ENCODE measurements at regions not wholly inside any gene's neighbourhood (a gene's known extent, or its start where the extent isn't known, plus 50 kb on each side); places are given as distances from the start of the nearest gene placed in this dataset.
A peak's percentile ranks its signal among the peaks of the same experiment; 100 is the strongest.

DNA sequence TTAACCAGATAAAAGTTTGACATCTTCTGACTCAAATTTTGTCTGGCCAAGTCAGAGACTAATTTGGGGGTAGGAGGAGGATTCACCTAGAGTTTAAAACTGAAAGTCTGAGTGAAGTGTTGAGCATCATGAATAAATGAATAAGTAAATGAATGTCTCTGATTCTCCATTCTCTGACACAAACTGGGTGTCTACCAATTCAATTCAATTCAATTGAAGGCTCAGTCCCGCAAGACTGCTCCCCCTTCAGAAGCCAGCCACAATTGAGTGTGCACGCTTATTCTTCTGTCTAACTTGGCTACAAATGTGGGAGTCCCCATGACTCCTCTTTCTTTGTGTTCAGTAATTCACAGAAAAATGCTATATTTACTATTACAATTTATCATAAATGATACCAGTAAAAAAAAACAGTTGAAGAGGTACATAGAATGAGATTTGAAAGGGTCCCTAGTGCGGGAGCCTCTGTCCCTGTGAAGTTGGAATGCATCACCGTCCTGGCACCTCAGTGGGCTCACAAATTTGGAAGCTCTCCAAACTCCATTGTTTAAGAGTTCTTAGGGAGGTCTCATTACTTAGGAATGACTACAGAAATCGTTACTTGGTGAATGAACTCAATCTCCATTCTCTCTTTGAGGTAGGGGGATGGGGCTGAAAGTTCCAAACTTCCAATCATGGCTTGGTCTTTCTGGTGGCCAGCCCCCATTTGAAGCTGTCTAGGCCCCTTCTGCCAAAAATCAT, 243.7 kb upstream of the PHYHIPL start:
- no peak for DNase-seq (ENCODE audit: low spot score)

DNA sequence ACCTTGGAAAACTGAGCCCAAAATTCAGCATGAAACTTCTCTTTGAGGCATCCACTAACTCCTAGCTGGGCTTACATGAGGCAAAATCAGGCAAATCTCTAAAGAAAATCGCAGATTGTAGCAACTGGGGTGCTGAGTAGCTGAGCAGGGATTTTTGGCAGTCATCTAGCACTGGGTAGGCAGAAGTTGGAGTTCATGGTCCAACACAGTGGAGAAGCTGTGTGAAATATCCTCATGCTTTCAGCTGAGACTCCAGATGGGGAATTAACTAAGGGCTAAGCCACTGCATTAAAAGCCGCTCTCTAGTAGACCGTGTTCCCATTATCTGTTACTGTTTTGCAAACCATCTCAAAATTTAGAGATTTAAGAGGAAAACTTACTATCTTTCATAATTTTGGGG, 240.1 kb upstream of the PHYHIPL start:
- no peak for DNase-seq (ENCODE audit: low spot score)

DNA sequence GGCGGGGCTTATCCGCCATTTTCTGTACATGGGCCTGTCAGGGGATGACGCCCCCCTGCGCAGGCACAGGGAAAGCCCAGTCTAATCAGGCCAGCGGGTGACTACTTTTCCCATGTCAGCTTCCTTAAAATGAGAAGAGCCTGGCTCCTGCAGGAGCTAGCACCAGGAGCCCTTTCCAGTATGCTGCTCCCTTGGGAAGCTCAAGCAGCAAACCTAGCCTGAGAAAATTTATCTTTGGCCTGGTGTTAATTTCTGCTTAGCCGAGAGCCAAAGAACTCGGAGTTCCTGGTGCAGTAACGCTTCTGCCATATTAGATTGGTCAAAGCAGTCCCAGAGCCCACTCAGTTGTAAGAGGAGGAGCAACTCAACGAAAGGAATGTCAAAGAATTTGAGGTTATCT, 239.0 kb upstream of the PHYHIPL start:
- DNase-seq (ENCODE audit: low spot score), result no peak

DNA sequence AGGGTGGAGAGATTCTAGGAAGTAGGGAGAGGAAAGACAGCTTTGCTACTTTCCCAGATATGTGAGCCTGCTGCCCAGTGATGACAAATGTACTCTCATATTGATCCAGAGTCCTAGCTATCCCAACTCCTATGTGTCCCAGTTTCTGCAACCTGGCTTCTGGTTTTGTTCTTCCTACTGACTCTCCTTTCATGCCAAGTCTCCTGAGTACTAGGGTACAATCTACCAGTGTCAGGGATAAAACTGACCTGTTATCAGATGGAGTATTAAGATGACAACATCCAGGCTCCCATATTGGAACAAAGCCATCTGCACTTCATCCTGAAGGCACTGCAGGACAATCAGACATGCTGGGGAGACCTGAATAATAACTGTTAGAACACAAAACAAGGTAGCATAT, 233.7 kb upstream of the PHYHIPL start:
- DNase-seq (ENCODE audit: low spot score), result no peak

DNA sequence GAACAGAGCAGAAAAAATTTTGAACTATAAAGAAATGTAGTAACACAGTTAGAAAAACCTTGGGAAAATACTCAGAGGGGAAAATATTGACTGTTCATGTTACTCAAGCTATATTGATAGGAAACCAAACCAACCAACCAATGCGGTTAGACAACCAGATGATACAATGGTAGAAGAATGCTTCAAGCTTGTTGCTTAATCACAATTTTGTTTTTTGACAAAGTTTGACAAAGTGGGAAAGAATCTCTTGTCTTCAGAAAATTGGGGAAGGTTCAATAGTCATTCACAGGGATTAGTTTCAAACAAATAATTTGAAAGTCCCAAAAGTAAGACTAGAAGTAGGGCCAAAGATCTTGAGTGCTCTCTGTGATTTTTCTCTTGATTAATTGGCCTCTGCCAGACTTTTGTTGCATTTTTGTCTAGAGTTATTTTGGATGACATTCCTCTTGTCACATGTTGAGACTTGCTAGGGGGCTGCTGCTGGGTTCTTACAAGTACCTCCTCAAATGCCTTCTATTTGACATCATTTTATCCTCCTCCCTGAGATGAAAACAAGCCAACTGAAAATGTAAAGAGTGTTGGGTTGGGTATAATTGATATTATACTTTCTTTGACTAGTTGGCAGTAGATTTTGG, 233.1 kb upstream of the PHYHIPL start:
- peak; percentile 35 for DNase-seq (ENCODE audit: low spot score)

DNA sequence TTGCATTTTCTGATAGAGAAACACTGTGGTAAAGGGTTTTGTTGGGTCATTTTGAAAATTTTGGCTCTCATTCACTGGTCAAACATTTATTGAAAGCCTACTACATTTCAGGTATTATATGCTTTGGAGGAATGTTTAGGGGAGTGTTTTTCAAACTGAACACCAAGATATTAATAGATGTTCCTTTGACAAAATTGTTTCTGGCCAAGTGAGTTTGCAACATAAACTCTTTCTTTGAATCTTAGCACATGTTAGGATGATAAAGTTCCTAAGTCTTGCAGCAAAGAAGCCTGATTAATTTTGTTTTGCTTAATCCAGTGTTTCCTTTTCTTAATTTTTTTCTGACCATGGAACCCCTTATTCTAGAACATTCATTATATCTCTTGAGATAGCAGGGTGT, 232.5 kb upstream of the PHYHIPL start:
- no peak for DNase-seq (ENCODE audit: low spot score)

DNA sequence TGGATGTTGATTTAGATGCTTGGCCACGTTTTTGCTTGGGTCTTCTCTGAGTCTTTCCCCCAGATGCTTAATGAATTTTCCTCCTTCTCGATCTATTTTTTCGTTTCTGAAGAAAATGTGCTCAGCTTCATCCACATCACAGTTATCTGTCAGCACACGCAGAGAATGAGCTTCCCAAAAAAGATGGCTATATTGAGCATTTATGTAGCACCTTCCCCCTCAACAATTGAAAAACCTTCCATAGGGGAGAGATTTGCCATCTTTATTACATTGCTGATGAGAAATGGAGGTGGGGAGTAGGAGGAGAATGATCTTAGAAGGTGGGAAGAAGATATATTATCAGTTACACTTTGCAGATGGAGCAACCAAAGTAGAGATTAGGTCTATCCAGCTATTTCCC, 228.1 kb upstream of the PHYHIPL start:
- DNase-seq (ENCODE audit: low spot score), result no peak

DNA sequence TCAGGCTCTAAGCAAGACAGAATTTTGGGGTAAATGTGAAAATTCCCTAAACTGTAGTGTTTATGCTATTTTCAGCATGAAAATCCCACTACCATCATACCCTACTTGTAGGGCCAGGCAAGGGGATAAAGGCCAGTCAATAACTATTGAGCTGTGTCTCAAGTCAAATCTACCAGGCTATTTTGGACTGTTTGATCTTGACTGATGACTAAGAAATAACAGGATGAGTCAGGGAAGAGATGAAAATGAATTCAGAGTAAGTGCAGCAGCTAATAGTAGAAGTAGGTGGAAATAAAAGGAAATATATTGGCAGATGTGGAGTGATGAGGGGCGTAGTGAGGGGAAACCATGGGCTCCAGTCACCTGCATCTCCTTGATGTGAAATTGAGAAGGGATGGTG, 225.8 kb upstream of the PHYHIPL start:
- DNase-seq (ENCODE audit: low spot score), result peak; percentile 36

DNA sequence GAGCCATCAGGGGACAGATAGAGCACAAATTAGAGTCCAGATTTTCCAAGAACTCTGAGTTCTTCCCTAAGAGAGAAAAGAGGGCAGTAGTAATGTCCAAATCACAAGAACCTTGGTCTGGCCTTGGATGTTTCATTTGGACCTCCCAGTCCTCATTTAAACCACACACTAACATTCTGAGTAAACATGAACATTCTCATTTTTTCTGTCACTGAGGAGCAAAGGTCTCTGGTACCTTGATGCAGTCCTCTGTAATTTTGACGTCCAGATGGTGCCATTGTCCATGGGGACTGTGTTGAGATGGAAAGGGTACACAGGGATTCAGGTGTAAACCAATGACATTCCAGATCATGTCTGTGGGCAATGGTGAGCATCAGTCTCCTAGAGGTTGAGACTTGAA, 225.4 kb upstream of the PHYHIPL start:
- DNase-seq (ENCODE audit: low spot score), result no peak

DNA sequence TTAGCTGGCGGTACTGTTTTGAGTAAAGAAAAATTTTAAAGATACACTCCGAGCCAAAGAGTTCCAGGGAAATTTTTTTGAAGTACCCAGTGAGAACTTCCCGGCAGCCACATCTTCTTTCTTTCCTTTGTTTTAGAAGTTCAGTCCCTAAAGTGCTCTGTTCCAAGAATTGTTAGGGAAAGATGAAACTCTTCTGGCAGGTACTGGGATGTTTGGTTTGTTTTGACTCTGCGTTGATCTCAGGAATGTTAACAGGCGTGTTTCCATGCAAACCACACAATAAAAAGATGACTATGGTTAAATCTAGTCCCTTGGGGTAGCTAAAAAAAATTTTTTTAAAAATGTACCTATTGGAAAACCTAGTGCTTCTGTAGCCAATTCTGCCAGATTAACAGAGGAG, 224.7 kb upstream of the PHYHIPL start:
- peak; percentile 67 for DNase-seq (ENCODE audit: low spot score)

DNA sequence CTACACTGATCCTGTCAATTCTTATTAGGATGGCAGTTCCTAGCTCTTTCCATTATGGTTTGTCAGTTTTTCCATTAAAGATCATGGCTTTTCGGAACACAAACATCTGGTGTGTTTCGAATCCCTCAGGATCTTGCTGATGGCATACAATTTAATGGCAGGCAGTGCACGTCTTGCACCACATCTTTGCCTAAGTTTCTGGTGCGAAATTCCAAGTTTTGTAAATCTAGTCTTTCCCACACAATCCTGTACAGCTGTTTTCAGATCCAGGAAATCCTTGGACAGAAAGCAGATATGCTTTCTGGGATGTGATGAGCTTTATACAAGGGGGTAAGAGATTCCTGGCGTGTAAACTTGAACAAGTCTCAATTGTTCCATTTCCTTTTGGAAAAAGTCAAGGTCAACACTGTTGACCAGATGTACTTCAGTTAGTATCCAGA, 224.3 kb upstream of the PHYHIPL start:
- peak; percentile 32 for DNase-seq (ENCODE audit: low spot score)

DNA sequence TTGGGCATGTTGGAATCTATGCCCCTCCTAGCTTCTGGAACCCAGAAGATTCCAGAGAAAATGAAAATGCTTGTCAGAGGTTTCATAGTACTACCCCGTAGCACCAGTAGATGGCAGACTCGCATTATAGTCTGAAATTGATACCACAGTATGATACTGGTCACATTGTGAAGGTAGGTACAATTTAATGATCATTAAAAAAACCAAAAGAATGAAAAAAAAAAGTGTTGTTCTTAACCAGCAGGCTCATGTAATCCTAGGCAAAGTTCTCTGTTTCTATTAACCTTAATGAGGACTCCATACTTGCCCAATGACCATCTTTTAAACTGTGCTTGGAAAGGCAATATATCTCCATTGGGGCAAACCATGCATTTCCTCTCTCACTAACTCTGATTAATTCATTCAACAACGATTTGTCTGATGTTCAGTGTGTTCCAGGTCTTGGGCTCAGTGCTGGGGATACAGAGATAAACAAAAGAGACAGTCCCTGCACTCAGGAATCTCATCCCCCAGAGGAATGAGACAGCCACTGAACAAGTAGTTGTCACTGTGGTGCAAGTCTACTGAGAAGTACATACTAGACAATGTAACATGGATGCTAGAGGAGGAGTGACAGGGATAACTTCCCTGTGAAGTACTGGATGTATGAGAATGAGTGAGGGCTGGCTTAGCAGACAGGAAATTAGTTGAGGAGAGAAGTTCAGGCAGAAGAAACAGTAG, 223.5 kb upstream of the PHYHIPL start:
- DNase-seq (ENCODE audit: low spot score), result peak; percentile 38

DNA sequence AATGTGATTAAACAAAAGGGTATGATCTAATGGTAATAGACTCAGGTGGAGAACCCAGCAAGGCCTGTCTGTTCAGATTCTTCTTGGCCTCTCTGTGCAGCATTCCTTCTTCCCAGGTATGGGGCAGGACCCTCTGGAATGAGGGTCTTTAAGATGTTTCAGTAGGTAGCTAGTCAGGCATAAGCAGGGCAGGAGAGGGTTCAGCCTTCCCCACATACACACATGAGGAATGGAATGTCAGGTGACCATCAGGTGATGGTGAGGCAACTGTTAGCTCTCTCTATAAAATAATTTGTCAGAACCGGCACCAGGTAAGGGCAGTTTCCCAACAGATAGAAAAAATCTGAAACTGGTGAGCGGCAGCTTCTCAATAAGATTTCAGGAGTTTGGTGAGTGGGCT, 222.3 kb upstream of the PHYHIPL start:
- DNase-seq (ENCODE audit: low spot score), result no peak

DNA sequence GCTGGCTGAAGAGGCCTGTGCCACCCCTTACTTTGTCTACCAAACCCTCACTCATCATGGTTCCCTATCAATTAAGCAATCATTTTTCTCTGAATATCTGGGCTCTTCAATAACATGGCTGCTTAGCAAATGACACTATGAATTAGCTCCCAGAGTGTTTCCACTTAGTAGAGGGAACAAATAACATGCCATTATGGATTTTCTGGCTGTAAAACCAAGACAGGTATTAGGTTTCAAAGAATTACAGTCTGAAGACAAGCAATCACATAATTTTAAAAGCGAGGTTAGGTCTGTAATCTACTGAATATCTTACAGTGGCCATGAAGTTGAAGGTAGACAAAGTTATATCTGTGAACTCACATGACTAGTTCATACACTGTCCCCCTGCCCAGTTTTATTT, 220.8 kb upstream of the PHYHIPL start:
- DNase-seq (ENCODE audit: low spot score), result no peak

DNA sequence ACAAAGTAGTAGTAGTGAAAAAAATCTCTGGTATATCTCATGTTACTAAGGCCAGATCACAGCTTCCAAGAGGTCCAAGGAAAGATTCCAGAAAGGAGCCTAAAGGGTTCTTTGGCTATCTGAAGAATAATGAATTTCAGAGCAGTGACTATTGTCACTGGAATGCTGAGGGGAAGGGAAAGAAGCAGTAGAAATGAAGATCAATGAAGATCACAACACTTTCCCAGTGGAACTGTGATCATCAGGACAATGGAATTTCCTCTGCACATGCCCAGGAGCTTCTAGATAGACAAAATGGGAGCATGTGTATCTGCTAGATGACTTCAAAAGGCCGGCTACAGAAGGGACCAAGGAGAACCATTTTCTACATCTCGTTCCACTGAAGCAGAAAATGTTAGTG, 219.5 kb upstream of the PHYHIPL start:
- DNase-seq (ENCODE audit: low spot score), result peak; percentile 59

DNA sequence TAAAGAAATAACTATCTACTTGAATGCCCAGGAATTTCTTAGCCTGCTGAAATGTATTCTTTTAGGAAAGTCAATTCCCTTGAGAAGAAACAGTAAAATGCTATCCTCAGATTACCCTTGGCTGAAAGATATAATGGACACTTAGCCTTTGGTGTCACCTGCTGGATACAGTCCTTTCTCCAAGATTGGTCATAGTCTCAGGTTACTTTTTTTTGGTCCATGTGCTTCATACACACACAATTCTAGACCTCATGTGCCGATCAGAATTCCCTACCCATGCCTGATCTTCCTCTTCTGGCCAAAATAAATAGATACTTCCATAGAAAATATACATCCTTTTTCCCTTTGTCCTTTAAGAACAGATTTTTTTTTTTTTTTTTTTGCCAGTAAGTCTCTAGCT, 218.9 kb upstream of the PHYHIPL start:
- no peak for DNase-seq (ENCODE audit: low spot score)

DNA sequence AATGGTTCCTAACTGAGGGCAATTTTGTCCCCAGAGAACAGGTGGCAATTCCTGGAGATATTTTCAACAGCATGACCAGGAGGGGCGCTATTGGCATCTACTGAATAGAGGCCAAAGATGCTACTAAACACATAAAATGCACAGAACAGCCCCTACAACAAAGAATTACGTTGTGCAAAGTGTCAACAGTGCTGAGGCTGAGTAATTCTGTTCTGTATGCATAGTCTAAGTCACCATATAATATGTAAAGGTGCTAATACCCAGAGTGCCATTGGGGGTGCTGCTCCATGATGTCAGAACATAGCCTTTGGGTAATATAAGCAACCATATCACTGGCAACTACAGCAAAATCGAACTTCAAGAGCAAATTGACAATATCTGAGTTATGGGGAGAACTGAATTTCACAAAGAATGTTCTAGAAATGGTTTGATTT, 213.3 kb upstream of the PHYHIPL start:
- no peak for DNase-seq (ENCODE audit: low spot score)

DNA sequence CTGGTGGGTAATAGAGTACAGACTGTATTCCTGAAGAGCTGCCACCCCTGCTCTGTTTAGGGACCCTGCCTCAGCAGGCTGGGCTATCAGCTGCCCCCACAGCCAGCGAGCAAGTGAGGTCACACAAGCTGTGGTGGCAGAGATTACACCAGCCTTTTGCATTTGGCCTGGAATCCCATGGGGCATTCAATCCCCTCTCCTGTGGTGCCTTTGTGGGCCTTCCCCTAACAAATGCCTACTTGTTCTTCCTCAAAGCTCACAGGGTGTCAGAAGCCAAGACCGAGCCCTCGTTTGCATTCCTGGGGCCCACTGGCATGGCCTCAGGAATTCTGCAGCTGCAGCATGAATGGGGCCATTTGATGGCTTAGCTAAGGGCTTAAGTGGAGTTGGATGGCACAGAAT, 212.7 kb upstream of the PHYHIPL start:
- no peak for DNase-seq (ENCODE audit: low spot score)

DNA sequence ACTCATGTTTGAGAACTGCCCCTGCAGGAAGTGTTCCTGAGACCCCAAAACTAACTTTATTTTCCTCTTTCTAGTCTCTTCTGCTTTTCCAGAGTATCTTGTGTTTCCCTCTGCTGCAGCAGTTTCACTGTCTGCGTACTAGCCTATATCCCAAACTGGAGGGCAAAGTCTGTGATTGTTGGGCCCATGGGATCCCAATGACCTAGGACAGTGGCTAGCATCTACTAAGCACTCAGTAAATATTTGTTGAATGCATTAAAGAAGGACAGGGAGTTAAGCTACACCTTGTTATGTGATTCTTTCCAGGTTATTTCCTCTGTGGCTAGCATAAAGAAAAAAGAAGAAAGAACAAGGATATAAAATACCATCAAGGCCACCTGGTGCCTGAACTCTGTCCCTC, 210.6 kb upstream of the PHYHIPL start:
- no peak for DNase-seq (ENCODE audit: low spot score)

DNA sequence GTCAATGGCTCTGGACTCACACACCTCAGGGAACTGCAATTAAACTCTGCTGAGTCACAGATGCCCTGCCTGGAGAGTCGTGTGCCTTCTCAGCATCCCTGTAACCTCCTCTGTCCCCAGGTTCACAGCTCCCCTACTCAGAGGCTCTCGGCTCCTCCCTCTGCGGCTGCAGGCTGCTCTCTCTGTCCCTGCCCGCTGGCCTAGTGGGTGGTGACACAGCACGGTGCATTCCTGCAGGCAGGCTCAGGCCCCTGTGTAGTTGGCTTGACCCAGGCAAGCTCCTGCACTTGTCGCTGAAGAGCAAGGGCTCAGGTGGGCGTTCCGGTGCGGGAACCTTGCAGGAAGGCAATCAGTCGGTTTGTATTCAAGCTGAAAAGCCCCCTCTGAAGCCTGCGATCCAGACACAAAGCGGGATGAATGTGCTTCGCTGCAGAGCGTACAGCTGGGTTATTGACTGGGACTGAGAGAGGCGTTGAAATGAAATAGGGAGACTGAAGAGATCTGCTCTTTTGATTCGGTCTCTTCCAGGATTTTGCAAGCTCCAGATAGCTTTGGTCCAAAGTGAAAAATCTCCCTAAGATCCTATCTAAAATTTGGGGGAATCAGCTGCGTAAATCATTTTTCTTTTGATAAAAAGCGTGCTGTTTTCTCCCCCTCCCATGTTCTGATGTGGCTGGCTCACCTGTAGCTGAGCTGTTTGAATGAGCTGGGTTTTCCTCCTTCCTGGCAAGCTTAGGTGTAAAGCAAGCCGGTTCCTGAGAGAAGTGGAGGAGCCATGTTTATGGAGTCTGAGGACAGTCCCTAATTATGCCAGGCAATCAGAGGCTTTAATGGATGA, 208.7 kb upstream of the PHYHIPL start:
- DNase-seq (ENCODE audit: low spot score), result peak; percentile 52

DNA sequence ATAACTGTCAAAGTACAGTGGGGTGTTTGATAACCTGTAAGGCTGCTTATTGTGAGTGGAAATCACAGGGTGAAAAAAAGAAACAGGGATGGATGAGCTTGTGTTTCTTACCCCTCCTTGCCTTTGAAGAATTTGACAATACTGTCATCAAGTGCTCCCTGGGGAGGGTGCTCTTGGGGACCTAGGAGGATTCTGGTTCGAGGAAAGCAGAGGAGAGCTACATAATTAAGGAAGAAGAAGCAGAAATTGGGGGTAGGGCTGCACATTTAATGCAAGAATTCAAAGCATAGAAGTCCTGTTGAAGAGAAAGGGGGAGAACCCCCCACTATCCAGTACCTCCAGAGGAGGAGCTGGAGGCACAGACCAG, 208.1 kb upstream of the PHYHIPL start:
- DNase-seq (ENCODE audit: low spot score), result no peak

DNA sequence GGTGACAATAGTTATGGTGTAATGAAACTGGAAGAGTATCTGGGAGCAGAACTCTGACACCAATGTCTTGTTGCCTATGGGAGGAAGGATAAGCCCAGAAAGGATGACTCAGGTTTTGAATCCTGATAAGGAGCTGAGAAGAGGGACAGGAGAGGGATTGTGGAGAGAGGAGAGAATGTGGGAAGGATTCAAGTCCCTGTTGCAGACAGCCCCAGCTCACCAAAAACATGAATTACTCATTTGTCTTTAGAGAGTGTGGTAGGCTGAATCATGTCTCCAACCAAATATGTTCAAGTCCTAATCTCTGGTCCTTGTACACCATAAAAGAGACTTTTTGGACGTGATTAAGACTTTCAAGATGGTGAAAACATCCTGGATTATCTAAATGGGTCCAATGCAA, 206.9 kb upstream of the PHYHIPL start:
- DNase-seq (ENCODE audit: low spot score), result no peak

Measured in AG20443 (cell line).